NCI-H510A (cell line): ENCODE measurements at regions not wholly inside any gene's neighbourhood (a gene's known extent, or its start where the extent isn't known, plus 50 kb on each side); places are given as distances from the start of the nearest gene placed in this dataset.

Experiments
- DNase-seq: peaks from one replicate; lab custom pipeline; 2025; lab: John Stamatoyannopoulos, UW

DNA sequence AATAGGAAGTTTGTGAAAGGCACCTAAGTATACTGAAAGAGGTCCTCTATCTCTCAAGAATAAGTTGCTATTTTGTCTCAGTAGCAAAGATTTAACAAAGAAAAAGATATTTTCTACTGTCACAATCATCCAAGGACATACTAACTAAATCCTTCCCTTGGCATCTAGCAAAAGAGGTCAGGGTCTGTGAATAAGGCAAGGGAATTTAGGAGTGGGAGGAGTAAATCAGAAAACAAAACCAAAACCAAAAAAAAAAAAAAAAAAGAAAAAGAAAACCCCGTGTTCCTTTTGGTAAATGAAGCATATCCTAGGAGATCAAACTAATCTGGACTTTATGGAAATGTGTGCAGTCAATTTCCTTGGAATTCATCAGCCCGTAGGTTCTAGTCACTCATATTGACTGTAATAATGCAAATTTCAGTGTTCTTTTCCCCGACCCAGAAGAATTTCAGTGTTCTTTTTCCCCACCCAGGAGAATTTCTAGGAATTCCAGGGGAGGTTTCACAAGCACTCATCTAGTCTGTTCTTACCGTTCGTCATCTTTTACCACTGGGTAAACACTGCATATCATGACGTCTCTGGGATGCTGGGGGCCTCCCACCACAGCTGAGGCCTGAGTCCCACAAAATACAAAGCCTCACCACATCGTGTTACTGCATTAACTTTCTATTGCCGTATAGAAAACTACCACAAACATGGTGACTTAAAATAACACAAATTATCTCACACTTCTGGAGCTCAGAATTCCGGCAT, 113.8 kb upstream of the CCDC54 start:
- DNase-seq, result no peak

DNA sequence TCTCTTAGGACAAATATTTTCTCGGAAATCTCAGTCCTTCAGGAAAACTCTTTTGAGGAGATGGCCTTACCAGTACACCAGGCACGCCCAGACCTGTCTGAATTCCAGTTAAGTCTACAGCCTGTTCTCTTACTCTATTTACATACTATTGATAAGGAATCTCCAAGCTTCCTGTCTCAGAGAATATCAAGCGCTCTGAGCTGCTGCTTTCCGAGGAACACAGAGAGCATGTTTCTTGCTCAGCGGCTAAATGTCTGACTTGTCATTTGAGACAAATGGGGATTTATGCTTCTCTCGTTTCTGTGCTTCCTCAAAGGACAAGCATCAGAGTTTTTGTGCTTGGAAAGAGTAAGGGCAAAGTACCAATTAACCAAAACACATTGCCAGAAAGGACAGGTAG, 112.4 kb upstream of the CCDC54 start:
- no peak for DNase-seq

GRCh38 chr3:107265526-107265925, 111.7 kb upstream of the CCDC54 start:
- no peak for DNase-seq

- DNase-seq, result no peak
Observed at GRCh38 chr3:107268469-107268868, 108.8 kb upstream of the CCDC54 start.

GRCh38 chr3:107269136-107269535, 108.1 kb upstream of the CCDC54 start:
- no peak for DNase-seq

GRCh38 chr3:107271787-107272387, 105.4 kb upstream of the CCDC54 start:
- DNase-seq, result no peak

DNA sequence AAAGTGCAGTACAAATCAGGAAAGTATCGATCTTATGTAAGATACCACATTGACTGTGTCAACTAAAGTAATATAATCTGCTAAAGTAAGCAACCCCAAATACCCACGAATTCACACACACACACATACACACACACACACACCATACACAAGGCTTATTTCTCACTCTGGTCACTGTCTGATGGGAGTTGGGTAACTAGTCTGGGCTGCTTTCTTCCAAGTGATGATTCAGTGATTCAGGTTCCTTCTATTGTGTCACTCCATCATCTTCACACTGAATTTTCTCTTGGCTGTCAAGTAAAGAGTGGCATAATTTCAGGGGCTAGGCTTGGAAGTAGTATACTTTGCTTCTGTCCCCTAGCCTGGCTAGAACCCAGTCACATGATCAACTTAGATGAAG, 104.8 kb upstream of the CCDC54 start:
- DNase-seq, result no peak

DNA sequence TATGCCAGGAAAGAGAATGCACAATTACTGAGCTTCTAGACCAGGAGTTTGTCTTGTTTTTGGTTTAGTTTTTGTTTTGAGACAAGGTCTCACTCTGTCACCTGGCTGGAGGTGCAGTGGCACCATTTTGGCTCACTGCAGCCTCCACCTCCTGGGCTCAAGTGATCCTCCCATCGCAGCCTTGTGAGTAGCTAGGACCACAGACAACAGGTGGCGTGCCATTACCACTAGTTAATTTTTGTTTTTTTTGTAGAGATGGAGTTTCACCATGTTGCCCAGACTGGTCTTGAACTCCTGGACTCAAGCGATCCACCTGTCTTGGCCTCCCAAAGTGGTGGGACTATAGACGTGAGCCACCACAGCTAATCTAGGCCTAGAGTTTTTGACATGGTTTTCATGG, 104.4 kb upstream of the CCDC54 start:
- no peak for DNase-seq

GRCh38 chr3:107273771-107274170, 103.5 kb upstream of the CCDC54 start:
- DNase-seq, result no peak

DNA sequence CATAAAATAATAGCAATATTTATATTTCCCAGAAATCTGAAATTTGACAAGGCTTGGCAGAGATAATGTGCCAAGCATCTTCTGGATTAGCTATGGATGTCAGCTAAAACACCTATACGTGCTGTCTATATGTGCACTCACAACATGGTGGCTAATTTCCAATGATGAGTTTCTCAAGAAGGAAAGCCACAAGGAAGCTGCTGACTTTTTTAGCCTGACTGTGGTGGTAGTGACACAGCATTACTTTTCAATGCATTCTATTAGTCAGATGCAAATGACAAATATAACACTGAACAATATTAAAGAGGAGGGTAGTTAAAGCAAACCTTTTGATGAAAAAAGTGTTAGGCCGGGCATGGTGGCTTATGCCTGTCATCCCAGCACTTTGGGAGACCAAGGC, 101.7 kb upstream of the CCDC54 start:
- no peak for DNase-seq

GRCh38 chr3:107283948-107284347, 93.3 kb upstream of the CCDC54 start:
- no peak for DNase-seq

DNA sequence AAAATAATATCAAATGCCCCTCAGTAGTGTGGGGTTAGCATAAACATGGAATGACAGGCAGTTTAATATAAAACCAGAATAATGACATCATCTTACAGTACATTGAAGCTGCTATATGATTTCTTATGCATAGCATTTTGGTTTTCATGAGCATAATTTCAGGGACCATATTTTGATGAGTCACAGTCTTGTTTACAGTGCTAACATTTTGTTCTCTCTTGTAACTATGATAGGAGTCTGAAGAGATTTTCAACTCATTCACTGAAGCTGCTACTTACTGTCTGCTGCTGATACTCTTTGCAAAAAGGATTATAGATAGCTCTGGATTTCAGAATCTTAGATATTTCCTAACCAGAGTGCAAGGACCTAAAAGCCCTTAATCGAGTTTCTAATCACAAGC, 92.6 kb upstream of the CCDC54 start:
- no peak for DNase-seq

- DNase-seq, result no peak
Observed at GRCh38 chr3:107285197-107285596, 92.0 kb upstream of the CCDC54 start.

GRCh38 chr3:107289354-107289753, 87.9 kb upstream of the CCDC54 start:
- DNase-seq, result no peak

DNA sequence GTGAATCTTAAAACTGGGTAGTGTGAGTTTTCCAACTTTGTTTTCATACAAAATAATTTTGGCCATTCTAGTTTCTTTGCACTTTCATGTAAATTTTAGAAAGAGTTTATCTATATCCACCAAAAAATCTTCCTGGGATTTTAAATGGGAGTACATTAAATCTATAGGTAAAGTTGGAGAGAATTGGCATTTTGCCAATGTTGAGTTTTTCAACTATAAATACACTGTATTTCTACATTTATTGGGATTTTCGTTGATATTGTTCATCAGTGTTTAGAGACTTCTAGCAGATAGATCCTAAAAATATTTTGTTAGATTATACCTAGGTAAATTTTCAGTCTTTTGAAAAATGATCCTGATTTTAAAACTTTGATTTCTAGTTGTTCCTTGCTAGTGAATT, 83.1 kb upstream of the CCDC54 start:
- no peak for DNase-seq

DNA sequence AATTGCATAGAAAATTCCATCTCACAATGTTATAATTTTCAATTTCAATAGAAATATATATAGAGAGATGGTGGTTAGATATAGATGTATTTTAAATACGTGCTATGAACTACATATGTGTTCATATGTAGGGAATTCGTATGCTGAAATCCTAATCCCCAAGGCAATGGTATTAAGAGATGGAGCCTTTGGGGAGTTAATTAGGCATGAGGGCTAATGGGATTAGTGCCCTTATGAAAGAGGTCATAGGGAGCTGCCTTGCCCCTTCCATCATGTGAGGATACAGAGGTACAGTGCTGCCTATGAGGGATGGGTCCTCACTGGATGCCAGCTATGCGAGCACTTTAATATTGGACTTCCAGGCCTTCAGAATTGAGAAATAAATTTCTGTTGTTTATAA, 79.6 kb upstream of the CCDC54 start:
- no peak for DNase-seq

- no peak for DNase-seq
Observed at GRCh38 chr3:107307205-107307604, 70.0 kb upstream of the CCDC54 start.

GRCh38 chr3:107308716-107309115, 68.5 kb upstream of the CCDC54 start:
- no peak for DNase-seq

DNA sequence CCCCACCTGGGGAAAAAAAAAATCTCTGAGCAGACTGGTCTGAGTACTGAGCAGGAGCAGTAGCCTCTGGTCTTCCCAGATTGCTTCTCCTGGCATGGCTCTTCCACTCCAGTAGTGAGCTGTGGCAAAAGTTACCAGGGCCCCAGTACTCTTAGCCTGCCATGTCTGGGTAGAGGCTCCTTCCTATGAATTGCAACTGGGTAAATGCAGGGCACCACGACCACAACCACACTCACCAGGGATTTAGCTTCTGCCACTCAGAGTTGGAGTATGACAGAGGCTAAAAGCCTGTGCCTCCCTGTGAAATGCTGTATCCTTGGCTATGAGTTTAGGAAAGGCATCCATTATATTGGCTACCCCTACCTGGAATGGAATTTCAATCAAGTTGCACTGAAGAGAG, 67.9 kb upstream of the CCDC54 start:
- no peak for DNase-seq

GRCh38 chr3:107313711-107314110, 63.5 kb upstream of the CCDC54 start:
- no peak for DNase-seq

GRCh38 chr3:107315141-107315540, 62.1 kb upstream of the CCDC54 start:
- DNase-seq, result no peak

- no peak for DNase-seq
Observed at GRCh38 chr3:107323723-107324122, 53.5 kb upstream of the CCDC54 start.

DNA sequence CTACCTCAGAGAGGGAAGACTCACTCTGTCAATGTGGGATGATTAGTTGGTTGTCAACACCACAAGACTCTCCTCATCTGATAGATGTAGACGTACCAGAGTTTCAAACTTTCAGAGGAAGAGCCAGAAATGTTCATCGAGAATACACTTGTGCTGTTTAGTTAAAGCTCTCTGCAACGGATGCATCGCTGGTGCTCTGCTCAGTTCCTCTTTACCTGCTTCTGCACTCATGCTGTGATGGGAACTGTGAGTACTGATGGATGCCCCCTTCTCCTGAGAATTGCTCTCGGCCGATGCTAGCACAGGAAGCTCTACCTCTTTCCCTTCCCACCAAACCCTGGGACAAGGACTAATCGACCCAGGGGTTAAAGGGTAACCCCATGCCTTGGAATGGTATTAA, 51.8 kb upstream of the CCDC54 start:
- DNase-seq, result no peak
